K562 (cell line): ENCODE measurements at regions not wholly inside any gene's neighbourhood (a gene's known extent, or its start where the extent isn't known, plus 50 kb on each side); places are given as distances from the start of the nearest gene placed in this dataset.

Source experiments
- ATAC-seq: fragments of 200-7000 bp; cut with Tn5 transposase; 3 replicates; pipeline ENCODE4 v1.9.1; 2020; ENCODE audit warnings: moderate library complexity
- BruUV-seq: library from RNA; stranded (reverse); fragments of 400-500 nt; replicated peaks from 2 replicates; lab custom pipeline; 2021; lab: Mats Ljungman, UMichigan
- CTCF ChIA-PET: fragments of 300-600 bp; formaldehyde crosslinking; extraction: SDS; loops from one replicate; lab custom pipeline; 2021; ENCODE audit warnings: low intra/inter-chr PET ratio; lab: Yijun Ruan, JAX
- POLR2A ChIA-PET: fragments of 300-600, 350-650 bp; sonication (Branson Sonifier 250); formaldehyde crosslinking; extraction: SDS; loops from one replicate; lab custom pipeline; 2021; ENCODE audit warnings: antibody characterized with exemption, inconsistent platforms; lab: Yijun Ruan, JAX
- DNase-seq, 4 experiments: peaks; one replicate each; pipeline versions ENCODE4 v3.0.0 to v3.0.0-alpha.2; 2011 to 2018; ENCODE audit warnings: low spot score in 3 of 4, mixed read lengths in 3 of 4; ENCODE audit errors: extremely low read depth in 1 of 4
- FAIRE-seq: peaks from 2 replicates; lab custom pipeline; 2011; peaks lifted over from hg19 to GRCh38; lab: Jason Lieb, UNC
- H2AFZ ChIP-seq: 2 replicates; pipeline ENCODE4 v1.6.0; 2011; ENCODE audit warnings: low read depth, low read length, control low read depth, inconsistent platforms
- H3K27ac ChIP-seq: fragments of 200-600 bp; 3 replicates; pipeline ENCODE4 v1.8.0; 2011; ENCODE audit warnings: low read depth, mild to moderate bottlenecking, control low read depth, inconsistent platforms, low read length, moderate library complexity, mixed read lengths; ENCODE audit errors: extremely low read depth
- H3K27me3 ChIP-seq, 2 experiments: fragments of 300-600 bp in 1 of 2; 2 replicates in 1 of 2; 3 replicates in 1 of 2; pipeline versions ENCODE4 v1.6.0 to v1.8.0; 2011; ENCODE audit warnings: inconsistent platforms in 2 of 2, low read length in 2 of 2, mild to moderate bottlenecking in 1 of 2, mixed read lengths in 1 of 2, moderate library complexity in 1 of 2; ENCODE audit not compliant: control insufficient read depth in 2 of 2, insufficient read depth in 2 of 2
- H3K36me3 ChIP-seq: fragments of 300-600 bp; 3 replicates; pipeline ENCODE4 v1.8.0; 2011; ENCODE audit warnings: mild to moderate bottlenecking, low read length, inconsistent platforms; ENCODE audit not compliant: control insufficient read depth, insufficient read depth
- H3K4me1 ChIP-seq, 2 experiments: fragments of 200-600 bp in 1 of 2; replicated peaks in 1 of 2; 2 replicates in 1 of 2; 3 replicates in 1 of 2; pipeline versions ENCODE4 v1.5.1 to v1.8.0; 2011; ENCODE audit warnings: inconsistent platforms in 2 of 2, low read length in 2 of 2, mild to moderate bottlenecking in 1 of 2, mixed read lengths in 1 of 2, moderate library complexity in 1 of 2; ENCODE audit not compliant: control insufficient read depth in 2 of 2, insufficient read depth in 2 of 2
- H3K4me2 ChIP-seq: 2 replicates; pipeline ENCODE4 v1.6.1; 2011; ENCODE audit warnings: low read length, control low read depth, inconsistent platforms, mixed read lengths; ENCODE audit not compliant: insufficient read depth
- H3K4me3 ChIP-seq: fragments of 200-600 bp; sonication (generic), shearing (Covaris generic); 2 replicates; pipeline ENCODE4 v1.5.1; 2016; ENCODE audit warnings: control low read depth, inconsistent platforms
- H3K79me2 ChIP-seq: fragments of 200-600 bp; 3 replicates; pipeline ENCODE4 v1.8.0; 2011; ENCODE audit warnings: low read length, inconsistent platforms; ENCODE audit not compliant: control insufficient read depth, insufficient read depth
- H3K9ac ChIP-seq, 2 experiments: 2 replicates each; pipeline versions ENCODE4 v1.6.0 to v1.6.1; 2011; ENCODE audit warnings: low read depth in 2 of 2, low read length in 2 of 2, control low read depth in 1 of 2, inconsistent platforms in 1 of 2, mild to moderate bottlenecking in 1 of 2, mixed read lengths in 1 of 2; ENCODE audit not compliant: insufficient read depth in 1 of 2
- H3K9me1 ChIP-seq: one replicate; pipeline ENCODE4 v1.6.0; 2011; ENCODE audit warnings: inconsistent platforms, mild to moderate bottlenecking, low read length, moderate library complexity; ENCODE audit not compliant: control insufficient read depth, insufficient read depth
- H3K9me3 ChIP-seq: replicated peaks from 2 replicates; pipeline ENCODE4 v1.5.1; 2011; ENCODE audit warnings: low read depth, low read length, inconsistent platforms; ENCODE audit not compliant: control insufficient read depth, insufficient read depth
- H4K20me1 ChIP-seq: replicated peaks from 2 replicates; pipeline ENCODE4 v1.6.1; 2011; ENCODE audit warnings: low read length, inconsistent platforms, mixed read lengths; ENCODE audit not compliant: control insufficient read depth, insufficient read depth
- BCL6 ChIP-seq: fragments of 250-450 bp; sonication (Bioruptor Pico); IDR thresholded peaks from 2 replicates; pipeline ENCODE4 v1.4.0; 2020
- FOXJ2 ChIP-seq: fragments of 200-800 bp; sonication (Bioruptor generic); IDR thresholded peaks from 2 replicates; pipeline ENCODE4 v1.6.1; 2016; ENCODE audit warnings: missing genetic modification characterization, missing compliant biosample characterization
- NR2C1 ChIP-seq, 2 experiments: fragments of 450-650 bp; IDR thresholded peaks; 2 replicates each; pipeline ENCODE4 v1.6.1; 2017; ENCODE audit warnings: mild to moderate bottlenecking in 2 of 2, antibody characterized with exemption in 1 of 2, inconsistent platforms in 1 of 2, missing compliant biosample characterization in 1 of 2, missing genetic modification characterization in 1 of 2
- STAT5B ChIP-seq: fragments of 250-450 bp; sonication (Bioruptor Pico); IDR thresholded peaks from 2 replicates; pipeline ENCODE4 v1.8.0; 2021; ENCODE audit warnings: mild to moderate bottlenecking, inconsistent platforms
- TCF7 ChIP-seq: sonication (generic); IDR thresholded peaks from 2 replicates; pipeline ENCODE4 v1.6.1; 2016; ENCODE audit warnings: antibody characterized with exemption, borderline replicate concordance
- ZBTB40 ChIP-seq, 2 experiments: fragments of 450-650 bp in 1 of 2; sonication (generic) in 1 of 2; formaldehyde crosslinking in 1 of 2; IDR thresholded peaks; 2 replicates each; pipeline versions ENCODE4 v1.7.1 to v1.9.0; 2016 to 2022; ENCODE audit warnings: inconsistent platforms in 1 of 2, mild to moderate bottlenecking in 1 of 2, missing genetic modification reagents in 1 of 2
- ZC3H4 ChIP-seq: sonication (generic); formaldehyde crosslinking; IDR thresholded peaks from 2 replicates; pipeline ENCODE4 v1.9.0; 2021; ENCODE audit warnings: missing genetic modification reagents, borderline replicate concordance
- WGBS: fragments of 100-300 bp; shearing (Covaris generic); methylation state at CpG from one replicate; pipeline ENCODE4 v1.1.6; 2016; ENCODE audit warnings: low coverage, mixed read lengths; ENCODE audit not compliant: insufficient coverage; ENCODE audit errors: missing lambda C conversion rate; 5-methylcytosine and 5-hydroxymethylcytosine counted together
- in situ Hi-C: fragments of 300-500 bp; cut with MboI; formaldehyde crosslinking; loops from 4 replicates; pipeline ENCODE4 v1.15.0; 2018; ENCODE audit warnings: inconsistent platforms, mixed read lengths
- intact Hi-C: fragments of 100-400 bp; cut with micrococcal nuclease; formaldehyde crosslinking; loops from 2 replicates; pipeline ENCODE4 v1.14.2; 2022

GRCh38 chr12:34295366-34296142, 273.3 kb downstream of the ALG10 start:
- ATAC-seq = no peak
- in situ Hi-C loops = loop anchor here (10.0 kb wide), 2 partner anchors 171 to 261 kb away; no protein-coding TSS in a partner anchor
- Histone ChIP-seq H3K9ac (no peak overlapping the region), H3K27me3 (peaks cover 15 to 55% of the 10 kb centered on the region in 2 experiments; a peak in 3 of 5 replicates), H2AFZ (no peak overlapping the region), H3K4me1 (peaks cover 0 to 7% of the 10 kb centered on the region in 2 experiments; a peak in 2 of 5 replicates), H3K9me3 (no peaks in the 10 kb centered on the region), H3K36me3 (no peaks in the 10 kb centered on the region), H3K9me1 (no peaks in the 10 kb centered on the region), H4K20me1 (no peaks in the 10 kb centered on the region), H3K4me2 (no peak overlapping the region), H3K27ac (no peak overlapping the region), H3K4me3 (no peak overlapping the region), H3K79me2 (no peaks in the 10 kb centered on the region)
- POLR2A ChIA-PET = no interaction called here
- intact Hi-C loops = loop anchor here (10.0 kb wide), 2 partner anchors 59 to 179 kb away; no protein-coding TSS in a partner anchor
- TF ChIP-seq TCF7 (no peak), STAT5B (no peak), BCL6 (CRISPR knock-in tag) (no peak), ZBTB40 (IDR thresholded peaks at IDR 0.05) (no peak), ZBTB40 (CRISPR knock-in tag; IDR thresholded peaks at IDR 0.05) (no peak), ZC3H4 (CRISPR knock-in tag) (no peak), FOXJ2 (tag) (no peak), NR2C1 (IDR thresholded peaks at IDR 0.05) (no peak), NR2C1 (tag; IDR thresholded peaks at IDR 0.05) (no peak)
- DNase-seq = no peak
- no peak for FAIRE-seq
- CTCF ChIA-PET = no interaction called here
- WGBS = 5% methylated on average over 24 of the region's 31 CpGs
- BruUV-seq = no TSS peak
